DND-41 (cell line): ENCODE measurements at regions not wholly inside any gene's neighbourhood (a gene's known extent, or its start where the extent isn't known, plus 50 kb on each side); places are given as distances from the start of the nearest gene placed in this dataset.

Source experiments
- CTCF ChIP-seq: IDR thresholded peaks from 2 replicates; pipeline ENCODE4 v1.5.1; 2012; ENCODE audit warnings: borderline replicate concordance, low read length, moderate library complexity, mild to moderate bottlenecking; ENCODE audit not compliant: poor library complexity, severe bottlenecking; ENCODE audit errors: extremely low read depth
- EZH2 ChIP-seq: IDR thresholded peaks from 3 replicates; pipeline ENCODE4 v1.6.1; 2012; ENCODE audit warnings: borderline replicate concordance, low read depth, mild to moderate bottlenecking, moderate library complexity, low read length, inconsistent platforms; ENCODE audit not compliant: severe bottlenecking

GRCh38 chr4:32700838-32701237 is 1980.7 kb downstream of the PCDH7 start:
- TF ChIP-seq CTCF (no peak), EZH2 (no peak)
